ENCODE measurements at regions not wholly inside any gene's neighbourhood (a gene's known extent, or its start where the extent isn't known, plus 50 kb on each side); places are given as distances from the start of the nearest gene placed in this dataset.

GRCh38 chr3:13172644-13173013 is 99.4 kb upstream of the IQSEC1 start:
- TF ChIP-seq CTCF (IDR thresholded peaks at IDR 0.05) (no peak), POLR2A (IDR thresholded peaks at IDR 0.05) (no peak)

All from testis (tissue), 2 donors.